Upper lobe of left lung (tissue), 6 donors: ENCODE measurements at regions not wholly inside any gene's neighbourhood (a gene's known extent, or its start where the extent isn't known, plus 50 kb on each side); places are given as distances from the start of the nearest gene placed in this dataset.

Experiments used
- ATAC-seq, 2 donors: fragments of 200-7000 bp; cut with Tn5 transposase; one replicate each; pipeline ENCODE4 v1.9.1; 2022; ENCODE audit warnings: mild to moderate bottlenecking in 2 of 2, moderate library complexity in 2 of 2; ENCODE audit not compliant: low FRiP score in 2 of 2
- DNase-seq, 2 donors: peaks; one replicate each; pipeline ENCODE4 v3.0.0-alpha.2; 2019 to 2020
- H3K27ac ChIP-seq, 4 donors: fragments of 200-600 bp; sonication (generic); one replicate each; pipeline ENCODE4 v1.5.1; 2016 to 2019
- H3K27me3 ChIP-seq, 4 donors: fragments of 200-600 bp; sonication (generic); one replicate each; pipeline ENCODE4 v1.5.1; 2017 to 2019
- H3K36me3 ChIP-seq, 4 donors: fragments of 200-600 bp; sonication (generic); one replicate each; pipeline ENCODE4 v1.5.1; 2016 to 2019
- H3K4me1 ChIP-seq, 4 donors: fragments of 200-600 bp; sonication (generic); one replicate each; pipeline ENCODE4 v1.5.1; 2018 to 2019
- H3K4me3 ChIP-seq, 4 donors: fragments of 200-600 bp; sonication (generic); one replicate each; pipeline ENCODE4 v1.5.1; 2017 to 2019; ENCODE audit warnings: mild to moderate bottlenecking in 2 of 4, moderate library complexity in 1 of 4
- H3K9me3 ChIP-seq, 4 donors: fragments of 200-600 bp; sonication (generic); one replicate each; pipeline ENCODE4 v1.5.1; 2018 to 2019
- EP300 ChIP-seq, 4 donors: sonication (generic); formaldehyde crosslinking; IDR thresholded peaks; one replicate each; pipeline ENCODE4 v1.5.1; 2017; ENCODE audit warnings: antibody characterized with exemption in 4 of 4, control low read depth in 2 of 4
- POLR2A ChIP-seq, 4 donors: fragments of 450-650 bp; IDR thresholded peaks; one replicate each; pipeline ENCODE4 v1.5.1; 2016 to 2017; ENCODE audit warnings: antibody characterized with exemption in 4 of 4, mild to moderate bottlenecking in 2 of 4
- POLR2AphosphoS5 ChIP-seq, 2 donors: sonication (generic); formaldehyde crosslinking; IDR thresholded peaks; one replicate each; pipeline ENCODE4 v1.5.1; 2017; ENCODE audit warnings: antibody characterized with exemption in 2 of 2
- WGBS, 2 donors: methylation state at CpG; one replicate each; pipeline ENCODE4 v1.1.5; 2017 to 2018; 5-methylcytosine and 5-hydroxymethylcytosine counted together
- TF ChIP-seq, protein P1 (sequence below), 6 experiments: fragments of 450-650 bp in 4 of 6; fragments of 200-600 bp in 2 of 6; sonication (generic) in 2 of 6; IDR thresholded peaks; one replicate each; pipeline ENCODE4 v1.5.1; 2016 to 2019; ENCODE audit warnings: antibody characterized with exemption in 6 of 6
- donor health status: DM: no; HTN: no; CAD: no; lungs with moderate emphysema.
- donor health status: DM: no; HTN: yes; CAD: no; lungs with severe emphysema.

DNA sequence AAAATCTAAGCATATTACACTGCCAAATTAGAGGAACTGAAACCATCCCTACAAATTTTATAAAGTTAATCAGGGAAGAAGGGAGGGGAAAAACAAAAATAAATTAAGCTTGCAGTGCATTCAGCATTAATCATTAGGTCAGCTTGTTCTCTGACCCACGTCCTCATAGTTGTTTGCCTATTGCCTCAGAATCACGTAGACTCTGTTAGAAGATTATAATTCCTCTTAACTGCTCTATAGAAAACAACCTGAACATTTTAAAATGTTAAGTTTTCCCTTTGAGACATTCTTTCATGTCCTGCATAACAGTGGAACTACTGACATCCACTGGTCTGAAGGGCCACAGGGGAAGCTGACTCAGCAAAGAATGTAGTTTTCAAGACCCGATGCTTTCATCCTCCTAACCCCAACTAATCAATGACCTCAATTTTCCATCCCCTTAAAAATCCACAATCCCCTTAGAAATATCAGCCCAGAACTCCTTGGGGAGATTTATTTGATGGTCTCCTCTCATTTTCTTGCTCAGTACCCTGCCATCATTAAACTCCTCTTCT, 112.4 kb downstream of the FBXO4 start:
- ATAC-seq = no peak
- no peak for DNase-seq
- no peak overlapping the region for H3K27ac ChIP-seq
- no peak overlapping the region for H3K4me3 ChIP-seq
- no peaks in the 10 kb centered on the region for H3K36me3 ChIP-seq
- WGBS, 2 donors = 53 to 60% methylated on average over 3 of the region's 3 CpGs
- TF ChIP-seq POLR2A (IDR thresholded peaks at IDR 0.05) (no peak), EP300 (IDR thresholded peaks at IDR 0.05) (no peak), POLR2AphosphoS5 (IDR thresholded peaks at IDR 0.05) (no peak)
- TF ChIP-seq, protein P1, sequence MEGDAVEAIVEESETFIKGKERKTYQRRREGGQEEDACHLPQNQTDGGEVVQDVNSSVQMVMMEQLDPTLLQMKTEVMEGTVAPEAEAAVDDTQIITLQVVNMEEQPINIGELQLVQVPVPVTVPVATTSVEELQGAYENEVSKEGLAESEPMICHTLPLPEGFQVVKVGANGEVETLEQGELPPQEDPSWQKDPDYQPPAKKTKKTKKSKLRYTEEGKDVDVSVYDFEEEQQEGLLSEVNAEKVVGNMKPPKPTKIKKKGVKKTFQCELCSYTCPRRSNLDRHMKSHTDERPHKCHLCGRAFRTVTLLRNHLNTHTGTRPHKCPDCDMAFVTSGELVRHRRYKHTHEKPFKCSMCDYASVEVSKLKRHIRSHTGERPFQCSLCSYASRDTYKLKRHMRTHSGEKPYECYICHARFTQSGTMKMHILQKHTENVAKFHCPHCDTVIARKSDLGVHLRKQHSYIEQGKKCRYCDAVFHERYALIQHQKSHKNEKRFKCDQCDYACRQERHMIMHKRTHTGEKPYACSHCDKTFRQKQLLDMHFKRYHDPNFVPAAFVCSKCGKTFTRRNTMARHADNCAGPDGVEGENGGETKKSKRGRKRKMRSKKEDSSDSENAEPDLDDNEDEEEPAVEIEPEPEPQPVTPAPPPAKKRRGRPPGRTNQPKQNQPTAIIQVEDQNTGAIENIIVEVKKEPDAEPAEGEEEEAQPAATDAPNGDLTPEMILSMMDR (IDR thresholded peaks at IDR 0.05) = no peak
- no peaks in the 10 kb centered on the region for H3K27me3 ChIP-seq
- no peaks in the 10 kb centered on the region for H3K9me3 ChIP-seq
- H3K4me1 ChIP-seq = no peaks in the 10 kb centered on the region

DNA sequence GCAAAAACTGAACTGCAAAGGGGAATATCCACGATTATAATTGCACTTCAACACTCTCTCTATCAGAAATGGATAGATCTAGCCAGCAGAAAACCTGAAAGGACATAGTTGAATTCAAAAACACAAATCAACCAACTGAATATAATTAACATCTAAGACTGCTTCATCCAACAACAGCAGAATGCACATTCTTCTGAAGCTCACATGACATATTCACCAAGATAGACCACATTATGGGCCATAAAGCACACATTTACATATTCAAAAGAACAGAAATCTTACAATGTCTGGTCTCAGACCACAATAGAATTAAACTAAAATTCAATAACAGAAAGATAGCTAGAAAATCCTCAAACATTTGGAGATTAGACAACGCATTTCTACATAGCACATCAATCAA, 118.3 kb downstream of the FBXO4 start:
- 84 to 93% methylated on average over 2 of the region's 2 CpGs for WGBS, 2 donors
- ATAC-seq = no peak

DNA sequence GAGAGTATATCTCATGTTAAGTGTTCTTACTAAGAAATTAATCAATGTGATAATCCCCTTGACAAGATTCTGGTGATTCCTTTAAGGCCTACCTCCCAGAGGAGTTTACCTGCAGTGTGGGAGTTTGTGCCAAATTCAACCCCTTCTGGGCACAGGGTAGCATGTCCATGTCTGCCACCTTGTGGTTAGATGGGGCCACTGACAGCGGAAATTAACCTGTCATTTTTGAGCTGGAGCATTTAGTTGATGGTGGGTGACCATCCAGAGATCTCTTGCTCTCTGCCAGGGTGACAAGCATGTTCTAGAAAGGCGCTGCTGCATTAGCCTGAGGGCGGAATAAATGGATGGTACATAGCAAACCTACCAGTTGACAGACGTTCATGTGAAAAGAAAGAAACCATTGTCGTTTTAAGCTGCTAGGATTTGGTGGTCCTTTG, 132.2 kb downstream of the FBXO4 start:
- WGBS, 2 donors = 19 to 31% methylated on average over 5 of the region's 5 CpGs
- Histone ChIP-seq H3K4me1 (no peaks in the 10 kb centered on the region), H3K27ac (no peak overlapping the region), H3K27me3 (no peaks in the 10 kb centered on the region), H3K4me3 (no peak overlapping the region), H3K36me3 (no peaks in the 10 kb centered on the region), H3K9me3 (no peaks in the 10 kb centered on the region)
- peak; percentile 43 to 57 for ATAC-seq
- DNase-seq = peak in 1 of 2 donors; percentile 43
- TF ChIP-seq POLR2AphosphoS5 (IDR thresholded peaks at IDR 0.05) = no peak
- TF ChIP-seq POLR2A (IDR thresholded peaks at IDR 0.05) = no peak
- no peak for TF ChIP-seq EP300 (IDR thresholded peaks at IDR 0.05)
- TF ChIP-seq, protein P1 (IDR thresholded peaks at IDR 0.05) = peak; percentile 42 to 65 (median 57)

More for the DNA sequence above, 118.3 kb downstream of the FBXO4 start:
- no peak overlapping the region for H3K4me3 ChIP-seq
- TF ChIP-seq, protein P1 (IDR thresholded peaks at IDR 0.05) = no peak
- TF ChIP-seq POLR2A (IDR thresholded peaks at IDR 0.05) (no peak), POLR2AphosphoS5 (IDR thresholded peaks at IDR 0.05) (no peak), EP300 (IDR thresholded peaks at IDR 0.05) (no peak)
- H3K27ac ChIP-seq = no peak overlapping the region
- H3K36me3 ChIP-seq = no peaks in the 10 kb centered on the region
- no peak for DNase-seq
- H3K4me1 ChIP-seq = no peaks in the 10 kb centered on the region
- H3K27me3 ChIP-seq = no peaks in the 10 kb centered on the region
- H3K9me3 ChIP-seq = no peaks in the 10 kb centered on the region

DNA sequence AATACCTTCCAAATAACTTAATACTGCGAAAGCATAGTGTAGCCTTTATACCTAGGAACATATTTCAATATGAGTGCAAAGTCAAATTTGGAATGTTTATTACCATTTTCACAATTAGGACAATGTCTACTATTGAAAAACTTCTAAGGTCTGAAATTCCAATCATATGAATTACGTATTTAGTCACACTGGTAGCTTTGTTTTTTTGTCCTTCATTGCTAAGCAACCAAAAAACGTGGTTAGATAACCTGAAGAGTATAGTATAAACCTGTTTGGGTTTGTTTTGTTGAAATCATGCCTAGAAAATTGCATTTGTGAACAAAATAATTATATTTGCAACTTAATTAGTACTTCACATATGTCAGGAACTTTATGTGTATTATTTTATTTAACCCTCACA, 134.2 kb downstream of the FBXO4 start:
- H3K36me3 ChIP-seq = no peaks in the 10 kb centered on the region
- DNase-seq = no peak
- no peak overlapping the region for H3K27ac ChIP-seq
- no peaks in the 10 kb centered on the region for H3K9me3 ChIP-seq
- TF ChIP-seq POLR2AphosphoS5 (IDR thresholded peaks at IDR 0.05) = no peak
- TF ChIP-seq EP300 (IDR thresholded peaks at IDR 0.05) = no peak
- TF ChIP-seq, protein P1 (IDR thresholded peaks at IDR 0.05) = no peak
- no peak for TF ChIP-seq POLR2A (IDR thresholded peaks at IDR 0.05)
- ATAC-seq = no peak
- no peak overlapping the region for H3K4me3 ChIP-seq
- H3K27me3 ChIP-seq = no peaks in the 10 kb centered on the region
- 49 to 63% methylated on average over 3 of the region's 3 CpGs for WGBS, 2 donors
- H3K4me1 ChIP-seq = no peaks in the 10 kb centered on the region

DNA sequence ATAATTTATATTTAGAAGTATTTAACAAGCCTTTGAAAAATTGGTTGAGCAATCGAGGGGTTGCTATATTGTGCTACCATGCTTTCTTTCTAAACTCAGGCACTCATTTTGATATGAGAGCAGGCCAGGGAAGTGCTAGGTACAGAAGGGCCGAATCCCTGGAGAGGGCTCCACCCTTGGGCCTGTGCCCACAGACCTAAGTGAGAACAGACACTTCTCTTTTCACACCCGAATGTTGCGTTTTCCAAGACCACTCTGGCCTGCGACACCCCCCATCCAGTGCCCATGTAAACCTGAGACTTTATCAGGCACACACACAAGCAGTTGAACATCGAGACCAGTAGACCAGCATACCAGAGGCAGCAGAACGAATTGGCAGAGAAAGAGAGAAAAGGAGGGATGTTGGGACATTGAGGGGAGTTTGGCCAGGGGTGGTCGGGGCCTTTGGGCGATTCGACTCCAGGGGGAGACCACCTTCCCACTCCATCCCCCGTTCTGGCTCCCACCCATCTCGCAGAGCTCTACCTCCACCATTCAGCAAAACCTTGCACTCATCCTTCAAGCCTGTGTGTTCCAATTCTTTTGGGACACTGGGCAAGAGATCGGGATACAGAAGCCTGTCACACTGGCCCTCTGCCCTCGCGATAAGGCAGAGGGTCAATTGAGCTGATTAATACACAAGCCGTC, 134.8 kb downstream of the FBXO4 start:
- TF ChIP-seq, protein P1 (IDR thresholded peaks at IDR 0.05) = no peak
- TF ChIP-seq POLR2AphosphoS5 (IDR thresholded peaks at IDR 0.05) (no peak), EP300 (IDR thresholded peaks at IDR 0.05) (no peak), POLR2A (IDR thresholded peaks at IDR 0.05) (no peak)
- Histone ChIP-seq H3K4me1 (no peaks in the 10 kb centered on the region), H3K36me3 (no peaks in the 10 kb centered on the region), H3K27me3 (no peaks in the 10 kb centered on the region), H3K9me3 (no peaks in the 10 kb centered on the region), H3K4me3 (no peak overlapping the region), H3K27ac (no peak overlapping the region)
- DNase-seq (no peak), ATAC-seq (no peak)
- WGBS, 2 donors = 84 to 87% methylated on average over 16 of the region's 16 CpGs
